ENCODE measurements at regions not wholly inside any gene's neighbourhood (a gene's known extent, or its start where the extent isn't known, plus 50 kb on each side); places are given as distances from the start of the nearest gene placed in this dataset.

DNA sequence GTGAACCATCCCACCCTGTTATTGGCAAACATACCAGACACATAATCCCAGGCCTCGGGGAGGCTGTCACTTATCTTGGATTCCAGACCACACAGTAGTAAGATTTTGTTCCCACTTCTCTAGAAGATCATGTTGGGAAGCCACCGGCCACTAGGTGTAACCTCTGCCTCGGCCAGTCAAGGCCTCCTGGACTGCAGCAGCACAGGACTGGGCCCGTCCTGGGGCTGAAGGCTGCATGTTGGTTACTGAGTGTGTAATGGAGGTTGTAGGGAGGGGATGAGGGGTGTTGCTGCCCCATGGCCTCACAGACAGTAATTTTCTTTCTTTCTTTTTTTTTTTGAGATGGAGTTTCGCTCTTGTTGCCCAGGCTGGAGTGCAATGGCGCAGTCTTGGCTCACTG is 92.4 kb upstream of the SYT13 start:
- TF ChIP-seq, protein P1, sequence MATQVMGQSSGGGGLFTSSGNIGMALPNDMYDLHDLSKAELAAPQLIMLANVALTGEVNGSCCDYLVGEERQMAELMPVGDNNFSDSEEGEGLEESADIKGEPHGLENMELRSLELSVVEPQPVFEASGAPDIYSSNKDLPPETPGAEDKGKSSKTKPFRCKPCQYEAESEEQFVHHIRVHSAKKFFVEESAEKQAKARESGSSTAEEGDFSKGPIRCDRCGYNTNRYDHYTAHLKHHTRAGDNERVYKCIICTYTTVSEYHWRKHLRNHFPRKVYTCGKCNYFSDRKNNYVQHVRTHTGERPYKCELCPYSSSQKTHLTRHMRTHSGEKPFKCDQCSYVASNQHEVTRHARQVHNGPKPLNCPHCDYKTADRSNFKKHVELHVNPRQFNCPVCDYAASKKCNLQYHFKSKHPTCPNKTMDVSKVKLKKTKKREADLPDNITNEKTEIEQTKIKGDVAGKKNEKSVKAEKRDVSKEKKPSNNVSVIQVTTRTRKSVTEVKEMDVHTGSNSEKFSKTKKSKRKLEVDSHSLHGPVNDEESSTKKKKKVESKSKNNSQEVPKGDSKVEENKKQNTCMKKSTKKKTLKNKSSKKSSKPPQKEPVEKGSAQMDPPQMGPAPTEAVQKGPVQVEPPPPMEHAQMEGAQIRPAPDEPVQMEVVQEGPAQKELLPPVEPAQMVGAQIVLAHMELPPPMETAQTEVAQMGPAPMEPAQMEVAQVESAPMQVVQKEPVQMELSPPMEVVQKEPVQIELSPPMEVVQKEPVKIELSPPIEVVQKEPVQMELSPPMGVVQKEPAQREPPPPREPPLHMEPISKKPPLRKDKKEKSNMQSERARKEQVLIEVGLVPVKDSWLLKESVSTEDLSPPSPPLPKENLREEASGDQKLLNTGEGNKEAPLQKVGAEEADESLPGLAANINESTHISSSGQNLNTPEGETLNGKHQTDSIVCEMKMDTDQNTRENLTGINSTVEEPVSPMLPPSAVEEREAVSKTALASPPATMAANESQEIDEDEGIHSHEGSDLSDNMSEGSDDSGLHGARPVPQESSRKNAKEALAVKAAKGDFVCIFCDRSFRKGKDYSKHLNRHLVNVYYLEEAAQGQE (IDR thresholded peaks at IDR 0.05; ENCODE audit: insufficient read depth in 1 of 2, low read depth in 2 of 2, low read length in 1 of 2) = no peak
- TF ChIP-seq POLR2AphosphoS5 (IDR thresholded peaks at IDR 0.05; ENCODE audit: low read depth, low read length) = no peak
- TF ChIP-seq, protein P2, sequence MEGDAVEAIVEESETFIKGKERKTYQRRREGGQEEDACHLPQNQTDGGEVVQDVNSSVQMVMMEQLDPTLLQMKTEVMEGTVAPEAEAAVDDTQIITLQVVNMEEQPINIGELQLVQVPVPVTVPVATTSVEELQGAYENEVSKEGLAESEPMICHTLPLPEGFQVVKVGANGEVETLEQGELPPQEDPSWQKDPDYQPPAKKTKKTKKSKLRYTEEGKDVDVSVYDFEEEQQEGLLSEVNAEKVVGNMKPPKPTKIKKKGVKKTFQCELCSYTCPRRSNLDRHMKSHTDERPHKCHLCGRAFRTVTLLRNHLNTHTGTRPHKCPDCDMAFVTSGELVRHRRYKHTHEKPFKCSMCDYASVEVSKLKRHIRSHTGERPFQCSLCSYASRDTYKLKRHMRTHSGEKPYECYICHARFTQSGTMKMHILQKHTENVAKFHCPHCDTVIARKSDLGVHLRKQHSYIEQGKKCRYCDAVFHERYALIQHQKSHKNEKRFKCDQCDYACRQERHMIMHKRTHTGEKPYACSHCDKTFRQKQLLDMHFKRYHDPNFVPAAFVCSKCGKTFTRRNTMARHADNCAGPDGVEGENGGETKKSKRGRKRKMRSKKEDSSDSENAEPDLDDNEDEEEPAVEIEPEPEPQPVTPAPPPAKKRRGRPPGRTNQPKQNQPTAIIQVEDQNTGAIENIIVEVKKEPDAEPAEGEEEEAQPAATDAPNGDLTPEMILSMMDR (IDR thresholded peaks at IDR 0.05) = no peak

Data from Panc1 (cell line).